Caki2 (cell line): ENCODE measurements at regions not wholly inside any gene's neighbourhood (a gene's known extent, or its start where the extent isn't known, plus 50 kb on each side); places are given as distances from the start of the nearest gene placed in this dataset.

ENCODE experiments used
- DNase-seq: peaks from one replicate; pipeline ENCODE4 v3.0.0-alpha.2; 2015; ENCODE audit warnings: low read depth
- in situ Hi-C: cut with HindIII; loops from 2 replicates; pipeline ENCODE4 v1.10.0; 2016; ENCODE audit warnings: low sequenced_read_pairs, low pct_unique_long_range_greater_than_20kb, mixed read lengths

DNA sequence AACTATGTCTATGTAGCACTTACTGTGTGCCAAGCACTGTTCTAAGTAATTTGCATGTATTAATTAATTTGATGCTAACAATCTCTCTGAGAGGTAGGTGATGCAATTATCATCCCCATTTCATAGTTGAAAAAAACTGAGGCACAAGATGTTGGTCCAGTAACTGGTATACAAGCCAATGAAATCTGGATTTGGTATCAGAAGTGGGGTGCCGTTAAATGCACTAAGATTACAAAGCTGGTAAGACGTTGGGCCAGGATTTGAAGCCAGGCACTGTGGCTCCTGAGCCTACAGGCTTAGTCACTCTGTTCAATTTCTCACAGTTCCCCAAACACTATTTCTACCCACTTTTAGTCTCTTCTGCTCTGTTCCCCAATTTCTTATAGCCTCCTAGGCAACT lies 70.4 kb upstream of the CACNA1A start:
- no peak for DNase-seq
- in situ Hi-C loops, result no loop called here

- in situ Hi-C loops, result no loop called here
- no peak for DNase-seq
Measured at GRCh38 chr19:13574933-13575332, 68.7 kb upstream of the CACNA1A start.

DNA sequence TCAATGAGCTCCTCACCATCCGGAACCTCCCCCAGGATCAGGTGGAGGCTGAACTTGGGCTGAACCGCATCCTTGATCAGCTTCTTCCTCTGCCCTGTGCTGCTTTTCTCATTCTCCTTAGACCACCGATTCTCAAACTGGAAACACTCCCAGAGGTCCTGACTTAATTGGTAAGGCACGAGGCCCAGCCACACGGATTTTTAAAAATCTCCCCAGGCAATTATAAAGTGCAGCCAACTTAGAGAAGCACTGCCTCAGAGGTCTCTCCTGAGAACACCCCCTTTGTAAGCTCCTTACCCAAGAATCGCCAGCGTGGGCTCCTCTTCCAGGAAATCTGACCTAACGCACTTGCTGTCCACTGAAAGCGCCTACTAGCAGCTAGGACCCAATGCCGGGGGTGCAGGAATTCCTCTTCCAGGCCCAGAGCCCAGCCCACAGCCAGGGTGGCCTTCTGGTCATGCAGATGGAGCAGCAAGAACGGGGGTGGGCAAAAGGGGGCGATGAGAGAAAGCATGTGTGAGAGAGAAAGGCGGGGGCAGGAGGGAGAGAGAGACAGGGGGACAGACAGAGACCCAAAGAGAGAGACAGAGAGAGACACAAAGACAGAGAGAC lies 66.9 kb upstream of the CACNA1A start:
- in situ Hi-C loops, result no loop called here
- no peak for DNase-seq

GRCh38 chr19:13561461-13561860 lies 55.2 kb upstream of the CACNA1A start:
- DNase-seq, result no peak
- in situ Hi-C loops, result no loop called here

DNA sequence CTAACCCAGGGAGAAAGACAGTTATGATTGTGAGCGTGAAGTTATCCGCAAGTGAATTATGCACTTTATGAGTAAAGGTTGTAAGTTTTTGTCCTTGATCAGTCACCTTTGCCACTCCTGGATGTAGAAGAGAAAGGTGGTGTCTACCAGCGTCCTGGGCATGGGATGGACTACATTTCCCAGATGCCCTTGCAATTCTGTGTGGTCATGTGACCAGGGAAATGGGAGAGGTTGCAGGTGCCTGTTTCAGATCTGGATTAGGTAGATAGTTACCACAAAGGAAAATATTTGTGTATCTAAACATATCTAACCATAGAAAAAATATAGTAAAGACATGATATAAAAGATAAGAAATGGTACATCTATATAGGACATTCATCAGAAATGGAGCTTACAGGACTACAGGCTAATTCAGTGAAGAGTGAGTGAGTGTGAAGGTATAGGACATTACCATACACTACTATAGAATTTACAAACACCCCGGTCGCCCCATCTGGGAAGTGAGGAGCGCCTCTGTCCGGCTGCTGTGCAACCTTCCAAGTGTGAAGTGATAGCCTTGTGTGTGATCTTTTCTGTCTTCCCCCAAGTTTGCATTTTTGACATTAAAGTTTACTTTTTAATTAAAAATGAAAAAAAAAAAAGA lies 51.6 kb upstream of the CACNA1A start:
- in situ Hi-C loops, result no loop called here
- DNase-seq, result no peak

- in situ Hi-C loops, result no loop called here
- DNase-seq, result no peak
Measured at GRCh38 chr19:13556552-13556951, 50.3 kb upstream of the CACNA1A start.
